Left colon (tissue), 2 donors: ENCODE measurements at regions not wholly inside any gene's neighbourhood (a gene's known extent, or its start where the extent isn't known, plus 50 kb on each side); places are given as distances from the start of the nearest gene placed in this dataset.
A peak's percentile ranks its signal among the peaks of the same experiment; 100 is the strongest.

ENCODE experiments used
- ATAC-seq: fragments of 200-7000 bp; cut with Tn5 transposase; one replicate; pipeline ENCODE4 v1.9.1; 2020; ENCODE audit warnings: mild to moderate bottlenecking, moderate library complexity
- DNase-seq, 2 donors: peaks; one replicate each; pipeline ENCODE4 v3.0.0-alpha.2; 2020
- intact Hi-C, 2 donors: fragments of 100-400 bp; cut with DNase I in 1 of 2; cut with micrococcal nuclease in 1 of 2; formaldehyde crosslinking; loops; one replicate each; pipeline versions ENCODE4 v1.11.2 to v1.14.0; 2022; cut with DNase I, micrococcal nuclease
- donor health status: DM: no; HTN: no; CAD: no.
- donor health status: DM: yes; HTN: yes; CAD: no.

DNA sequence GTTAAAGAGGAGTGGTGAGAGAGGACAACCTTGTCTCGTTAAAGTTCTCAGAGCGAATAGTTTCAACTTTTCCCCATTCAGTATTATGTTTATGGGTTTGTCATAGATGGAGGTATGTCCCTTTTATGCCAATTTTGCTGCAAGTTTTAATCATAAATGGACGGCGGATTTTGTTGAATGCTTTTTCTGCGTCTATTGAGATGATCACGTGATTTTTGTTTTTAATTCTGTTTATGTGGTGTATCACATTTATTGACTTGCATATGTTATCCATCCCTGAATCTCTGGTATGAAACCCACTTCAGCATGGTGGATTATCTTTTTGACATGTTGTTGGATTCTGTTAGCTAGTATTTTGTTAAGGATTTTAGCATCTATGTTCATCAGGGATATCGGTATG is 1123.8 kb upstream of the KLHL29 start:
- ATAC-seq (no peak), DNase-seq (no peak)
- intact Hi-C loops, result no loop called here

DNA sequence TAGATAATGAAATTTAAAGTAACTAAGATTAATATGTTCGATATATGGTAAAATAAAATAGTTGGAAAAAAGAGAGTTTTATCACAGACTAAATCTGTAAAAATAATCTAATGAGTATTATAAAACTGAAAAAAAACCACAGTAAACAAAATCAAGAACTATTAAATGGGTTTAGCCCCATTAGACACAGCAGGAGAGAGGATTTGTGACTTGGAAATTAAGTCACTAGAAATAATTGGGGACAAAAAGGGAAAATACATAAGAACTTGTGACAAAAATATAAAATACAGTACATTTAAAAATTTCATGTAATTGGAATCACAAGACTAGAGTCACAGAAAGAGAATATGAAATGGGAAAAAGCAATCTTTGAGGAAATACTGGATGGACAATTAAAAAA is 1114.6 kb upstream of the KLHL29 start:
- DNase-seq, result no peak
- intact Hi-C loops, result no loop called here
- no peak for ATAC-seq

DNA sequence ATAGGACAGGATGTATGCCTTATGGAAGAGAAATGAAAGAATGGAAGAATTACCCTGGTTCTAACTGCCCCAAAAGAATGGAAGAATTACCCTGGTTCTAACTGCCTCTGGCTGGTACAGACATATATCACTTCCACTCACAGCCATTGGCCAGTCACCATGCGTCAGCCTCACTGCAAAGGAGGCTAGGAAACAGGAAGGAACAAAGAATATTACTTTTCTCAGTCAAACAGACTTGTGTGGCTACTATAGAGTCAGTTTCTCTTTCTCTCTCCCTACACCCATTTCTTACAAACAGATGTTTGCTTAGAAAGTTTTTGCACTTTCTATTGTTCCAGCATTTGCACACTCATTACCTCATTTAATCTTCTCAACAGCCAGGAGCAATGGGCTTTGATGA is 1111.1 kb upstream of the KLHL29 start:
- no peak for ATAC-seq
- intact Hi-C loops, result no loop called here

DNA sequence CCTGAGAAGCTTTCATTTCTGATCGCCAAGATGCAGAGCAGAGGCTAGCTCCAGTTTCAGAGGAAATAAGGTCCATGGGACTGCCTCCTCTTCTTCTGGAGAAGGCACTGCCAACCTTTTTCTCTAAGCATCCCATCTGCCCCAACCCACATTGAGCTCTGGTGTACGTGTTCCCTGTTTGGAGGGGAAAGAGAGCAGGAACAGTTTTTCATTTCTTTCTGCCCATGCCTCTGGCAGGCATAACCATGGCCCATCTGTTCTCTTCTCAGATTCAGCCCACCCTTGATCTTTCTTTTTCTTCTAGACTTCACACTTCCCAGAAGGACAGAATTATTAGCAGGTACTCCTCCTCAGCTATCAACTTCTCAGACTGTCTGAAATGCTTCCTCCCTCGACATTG is 1110.3 kb upstream of the KLHL29 start:
- DNase-seq (no peak), ATAC-seq (no peak)
- intact Hi-C loops, result no loop called here

More for the DNA sequence above, 1111.1 kb upstream of the KLHL29 start:
- no peak for DNase-seq

DNA sequence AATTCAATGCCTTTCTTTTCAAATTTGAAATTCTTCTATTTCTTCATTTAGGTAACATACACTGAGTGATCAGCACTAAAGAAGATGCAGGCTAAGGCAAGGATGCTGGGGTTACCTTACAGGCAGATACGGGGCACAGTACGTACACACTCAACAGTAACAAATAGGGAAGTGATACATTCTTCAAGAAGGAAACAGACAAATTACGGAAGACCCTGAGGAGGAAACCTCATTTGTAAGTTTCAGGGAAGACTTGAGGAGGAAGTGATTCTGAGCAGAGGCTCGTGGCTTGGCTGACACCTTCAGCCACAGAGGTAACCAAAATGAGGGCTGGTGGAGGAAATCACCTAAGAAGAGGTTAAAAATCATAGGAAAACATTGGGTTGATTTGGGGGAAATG is 1108.3 kb upstream of the KLHL29 start:
- DNase-seq (no peak), ATAC-seq (no peak)
- intact Hi-C loops, result no loop called here

DNA sequence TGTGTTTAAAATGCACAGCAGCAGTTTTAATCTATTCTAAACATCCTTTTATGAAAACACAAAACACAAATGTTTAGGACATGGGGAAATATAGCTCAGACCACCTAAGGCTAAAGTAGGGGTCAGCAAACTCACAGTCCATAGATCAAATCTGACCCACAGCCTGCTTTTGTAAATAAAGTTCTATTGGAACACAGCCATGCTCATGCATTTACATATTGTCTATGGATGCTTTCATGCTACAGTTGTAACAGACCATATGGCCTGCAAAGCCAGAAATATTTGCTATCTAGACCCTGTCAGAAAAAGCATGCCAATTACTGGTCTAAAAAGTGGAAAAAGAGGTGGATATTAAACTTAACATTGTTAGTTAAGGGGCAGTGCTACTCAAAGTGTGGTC is 1105.4 kb upstream of the KLHL29 start:
- DNase-seq, result no peak
- no peak for ATAC-seq
- intact Hi-C loops, result no loop called here

DNA sequence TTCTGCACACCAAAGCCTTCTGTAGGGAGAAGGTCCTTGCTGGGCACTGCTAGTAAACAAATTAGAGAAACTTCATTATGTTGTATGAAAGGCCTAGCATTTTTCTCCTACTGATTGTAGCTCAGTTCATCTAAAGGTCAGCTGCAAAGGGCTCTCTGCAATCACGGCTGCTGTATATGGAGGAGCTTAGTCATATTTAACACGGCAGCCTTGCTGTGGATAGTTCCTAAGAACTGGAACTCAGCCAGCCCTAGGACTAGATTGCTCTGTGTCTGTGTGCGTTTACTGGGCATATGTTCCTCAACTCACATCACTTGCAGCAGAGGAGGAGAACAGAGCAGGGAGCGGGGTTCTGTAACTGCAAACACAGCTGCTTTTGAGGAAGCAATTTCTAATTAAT is 1103.9 kb upstream of the KLHL29 start:
- intact Hi-C loops, result no loop called here
- DNase-seq (no peak), ATAC-seq (no peak)

DNA sequence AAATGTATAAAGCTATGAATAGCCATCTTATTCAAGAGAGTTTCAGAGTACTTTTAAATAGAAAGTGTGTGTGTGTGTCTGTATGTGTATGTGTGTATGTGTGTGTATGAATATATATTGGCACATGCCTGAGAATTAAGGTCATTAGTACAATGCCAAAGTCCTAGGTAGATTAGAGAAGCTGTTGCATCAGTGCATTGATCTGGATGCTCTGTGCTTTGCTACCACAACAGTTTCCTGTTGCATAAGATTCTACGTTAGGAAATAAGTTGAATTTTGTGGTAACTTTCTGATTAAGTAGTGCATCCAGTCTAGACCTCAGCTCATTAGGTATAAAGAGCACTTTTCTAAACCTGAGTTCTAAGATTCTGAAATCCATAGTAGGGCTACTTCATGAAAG is 1102.8 kb upstream of the KLHL29 start:
- intact Hi-C loops, result no loop called here
- DNase-seq (no peak), ATAC-seq (no peak)

DNA sequence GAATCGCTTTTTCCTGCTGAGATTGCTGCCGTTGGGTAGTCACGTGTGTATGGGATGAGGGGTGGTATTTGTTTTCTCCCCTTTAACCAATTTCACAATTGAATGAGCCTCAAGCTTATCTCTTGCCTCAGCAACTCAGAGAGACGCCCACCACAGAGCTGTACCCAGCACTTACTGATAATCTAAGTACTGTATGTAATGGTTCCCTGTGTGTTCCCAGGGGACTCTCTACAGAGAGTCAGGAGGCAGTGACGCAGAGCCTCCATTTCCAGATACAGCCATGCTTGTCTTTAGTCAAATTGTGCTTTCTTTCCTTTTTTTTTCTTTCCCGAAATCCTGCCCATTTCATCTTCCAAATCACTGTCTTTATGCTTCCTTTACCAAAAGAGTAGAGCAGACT is 1102.1 kb upstream of the KLHL29 start:
- ATAC-seq (no peak), DNase-seq (no peak)
- intact Hi-C loops, result no loop called here

DNA sequence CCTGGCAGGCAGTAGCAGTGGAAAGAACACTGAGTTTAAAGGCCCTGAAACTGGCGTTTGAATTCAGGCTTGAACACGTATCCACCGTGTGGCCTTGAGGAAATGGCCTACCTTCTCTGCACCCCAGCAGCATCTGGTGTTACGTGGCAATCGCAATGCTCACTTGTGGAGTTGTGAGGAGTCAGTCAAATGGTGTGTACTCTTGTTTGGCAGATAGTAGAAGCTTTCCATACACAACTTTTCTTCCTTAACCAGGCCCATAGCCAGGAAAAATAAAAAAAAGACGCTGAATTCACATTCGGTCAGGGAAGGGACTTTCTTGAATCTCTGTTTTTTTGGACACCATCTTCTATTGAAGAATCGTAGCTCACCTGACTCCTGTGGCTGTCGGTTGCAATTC is 1101.5 kb upstream of the KLHL29 start:
- ATAC-seq, result no peak
- intact Hi-C loops, result no loop called here

DNA sequence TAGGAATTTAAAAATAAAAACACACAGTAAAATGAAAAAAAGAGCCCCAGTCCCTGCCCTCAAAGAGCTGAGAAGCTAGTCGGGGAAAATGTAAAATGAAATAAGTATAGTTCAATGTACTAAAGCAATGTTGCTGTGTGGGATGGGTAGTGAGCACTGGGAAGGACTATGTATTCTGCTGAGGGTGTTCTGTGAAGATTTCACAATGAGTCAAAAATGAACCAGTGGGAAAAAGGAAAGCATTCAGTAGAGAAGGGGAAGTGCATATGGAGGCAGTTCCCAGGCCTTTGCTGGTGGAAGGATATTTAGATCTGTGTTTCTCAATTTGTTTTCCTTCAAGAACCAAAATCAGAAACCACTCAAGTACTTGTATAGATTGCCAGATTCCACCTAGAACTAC is 1094.7 kb upstream of the KLHL29 start:
- ATAC-seq, result no peak
- no peak for DNase-seq
- intact Hi-C loops, result no loop called here

More for the DNA sequence above, 1101.5 kb upstream of the KLHL29 start:
- DNase-seq, result no peak

DNA sequence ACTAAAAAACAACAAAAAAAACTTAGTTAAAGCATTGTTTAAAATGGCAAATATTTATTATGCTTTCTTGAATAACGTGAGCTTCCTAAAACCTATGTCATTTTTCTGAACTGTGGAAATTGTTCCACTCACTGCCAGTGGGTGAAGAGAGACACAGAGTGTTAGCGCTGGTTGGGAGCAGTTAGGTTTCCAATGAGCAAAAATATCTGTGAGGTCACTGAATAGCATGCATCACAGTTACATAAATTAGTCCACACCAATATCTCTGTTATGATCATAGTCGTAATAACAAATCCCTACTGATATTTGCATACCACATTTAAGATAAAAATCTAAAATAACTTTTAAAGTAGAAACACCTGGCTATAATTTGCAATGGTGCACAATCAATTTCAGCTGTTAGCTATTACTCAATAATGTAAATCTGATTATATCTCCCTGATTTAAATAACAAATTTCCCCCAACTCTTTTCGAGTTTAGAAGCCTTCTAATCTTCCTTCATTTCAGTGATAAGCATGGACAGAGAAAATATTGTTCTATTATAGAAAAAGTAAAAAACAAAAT is 1094.0 kb upstream of the KLHL29 start:
- DNase-seq (no peak), ATAC-seq (no peak)
- intact Hi-C loops, result no loop called here

DNA sequence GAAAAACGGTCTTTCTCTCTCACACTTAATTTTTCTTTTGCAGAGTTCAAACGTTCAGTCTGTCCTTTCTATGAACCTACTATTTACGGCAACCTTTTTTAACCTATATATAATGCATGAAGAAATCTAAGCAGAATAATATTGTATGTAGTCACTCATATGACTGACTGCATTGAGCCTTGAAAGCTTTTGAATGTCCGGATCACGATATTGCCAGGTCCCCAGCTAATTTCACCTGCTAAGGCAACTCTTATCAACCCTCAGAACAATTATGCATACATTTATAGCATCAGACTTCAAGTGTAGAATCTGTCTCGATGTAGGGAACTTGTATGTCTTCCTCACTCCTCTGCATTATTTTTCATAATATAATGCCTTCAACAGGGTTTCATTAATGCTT is 1083.8 kb upstream of the KLHL29 start:
- ATAC-seq (no peak), DNase-seq (no peak)
- intact Hi-C loops, result no loop called here

DNA sequence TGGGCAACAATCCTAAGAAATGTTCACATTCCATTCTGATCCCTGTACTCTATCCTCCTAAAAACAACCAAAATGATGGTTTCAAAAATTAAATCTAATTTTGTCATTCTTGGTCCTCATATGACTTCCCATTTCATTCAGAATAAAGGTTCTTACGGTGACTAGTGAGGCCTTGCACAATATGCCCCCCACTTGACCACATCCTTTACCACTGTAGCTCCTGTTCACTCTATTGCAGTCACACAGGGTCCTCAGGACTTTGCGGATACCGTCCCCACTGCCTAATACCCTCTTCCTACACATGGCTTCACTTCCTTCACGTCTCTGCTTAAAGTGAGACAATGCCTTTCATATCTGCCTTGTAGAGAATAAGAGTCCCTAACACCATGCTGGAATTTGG is 1058.7 kb upstream of the KLHL29 start:
- ATAC-seq, result no peak
- intact Hi-C loops, result no loop called here
- no peak for DNase-seq

DNA sequence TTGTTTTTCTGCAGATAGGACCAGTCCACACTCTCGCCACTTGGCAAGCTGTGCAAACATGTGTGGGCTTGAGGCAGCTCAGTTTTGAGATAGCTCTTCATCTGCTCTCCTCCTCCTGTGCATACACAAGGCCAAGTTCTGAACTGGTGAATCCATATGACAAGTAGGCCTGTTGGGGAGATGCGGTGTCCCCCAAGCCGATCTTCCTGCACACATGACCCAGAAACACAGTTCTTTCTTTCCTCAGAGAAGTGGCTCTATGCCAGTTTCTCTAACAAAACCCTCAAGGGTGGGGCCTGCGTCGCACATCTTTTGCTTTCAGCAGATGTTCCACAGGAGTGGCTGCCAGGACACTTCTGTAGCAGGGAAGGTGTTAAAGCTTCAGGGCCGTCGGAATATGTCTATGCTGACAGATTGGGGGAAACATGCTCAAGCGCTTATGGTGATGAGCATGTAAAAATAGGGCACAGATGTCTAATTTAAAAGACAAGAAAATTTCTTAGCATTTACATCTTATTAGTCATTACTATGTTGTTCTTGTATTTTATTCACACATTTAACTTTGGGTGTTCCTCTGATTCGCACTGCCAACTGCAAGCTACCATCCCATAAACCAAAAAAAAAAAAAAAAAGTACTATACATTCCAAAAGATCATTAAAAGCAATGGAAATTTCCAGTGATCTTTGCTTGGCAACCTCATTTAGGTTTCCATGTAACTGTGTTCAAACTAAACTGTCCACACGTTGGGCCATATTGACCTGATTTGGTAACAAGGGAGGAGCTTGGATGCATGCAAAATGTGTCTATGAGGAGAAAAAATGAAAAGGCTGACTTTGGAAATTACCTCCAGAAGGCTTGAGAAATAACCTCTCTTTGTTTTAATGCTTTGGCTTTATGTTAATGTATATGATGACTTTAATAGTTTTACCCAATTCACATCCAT is 1055.5 kb upstream of the KLHL29 start:
- intact Hi-C loops, result no loop called here
- ATAC-seq (no peak), DNase-seq (no peak)

DNA sequence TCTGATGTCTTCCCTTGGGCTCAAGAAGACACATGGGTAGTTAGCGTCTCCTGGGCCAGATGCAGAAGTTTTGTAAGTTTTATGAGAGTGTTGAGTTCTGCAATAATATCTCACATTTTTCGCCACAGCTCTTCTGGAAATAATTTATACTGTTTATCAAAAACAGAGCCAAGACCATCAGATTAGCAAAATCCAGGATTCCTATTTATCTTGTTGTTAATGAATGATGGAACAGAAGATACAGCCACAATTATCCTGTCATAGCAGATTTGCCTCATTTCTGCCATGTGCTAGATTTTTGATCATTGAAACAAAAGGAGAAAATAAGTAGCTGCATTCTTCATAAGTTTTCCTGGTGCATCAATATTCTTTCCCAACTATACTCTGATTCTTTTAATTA is 1048.6 kb upstream of the KLHL29 start:
- DNase-seq, result no peak
- no peak for ATAC-seq
- intact Hi-C loops, result no loop called here

DNA sequence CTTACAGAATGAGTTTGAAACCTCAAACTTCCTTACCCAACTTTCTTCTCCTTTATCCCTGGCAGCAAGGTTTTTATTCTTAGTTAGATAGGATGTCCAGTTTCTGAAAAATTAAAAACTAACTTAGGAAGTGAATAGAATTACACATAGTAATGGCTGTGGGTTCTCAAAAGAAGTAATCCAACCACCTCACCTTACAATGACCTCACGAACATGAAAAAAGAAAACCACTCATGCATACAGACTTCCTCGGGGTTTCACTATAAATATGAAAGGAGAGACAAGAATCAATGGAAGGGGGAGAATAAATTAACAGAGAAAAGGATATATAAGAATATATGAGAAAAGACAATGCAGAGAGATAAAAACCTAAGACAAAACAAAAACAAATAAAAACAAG is 1044.3 kb upstream of the KLHL29 start:
- DNase-seq, result no peak

DNA sequence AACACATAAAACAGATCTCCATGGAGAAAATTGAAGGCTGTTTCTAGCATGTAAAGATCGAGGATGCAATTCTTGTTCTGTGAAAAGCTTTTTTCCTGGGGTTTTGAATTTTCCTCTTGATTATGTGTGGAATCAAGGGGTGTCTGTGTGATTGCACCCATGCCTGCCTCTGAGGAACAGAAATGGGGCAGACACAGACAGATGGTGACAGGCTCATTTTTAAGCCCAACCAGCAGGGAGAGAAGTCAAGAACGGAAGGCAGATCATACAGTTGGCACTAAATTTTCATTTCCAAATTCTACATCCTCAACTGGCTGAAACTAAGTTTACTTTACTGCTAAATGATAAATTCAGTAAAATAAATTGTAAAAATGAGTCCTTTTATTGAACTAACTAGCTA is 1037.7 kb upstream of the KLHL29 start:
- DNase-seq, result no peak
- no peak for ATAC-seq
- intact Hi-C loops, result no loop called here

More for the DNA sequence above, 1044.3 kb upstream of the KLHL29 start:
- ATAC-seq, result no peak
- intact Hi-C loops, result no loop called here

DNA sequence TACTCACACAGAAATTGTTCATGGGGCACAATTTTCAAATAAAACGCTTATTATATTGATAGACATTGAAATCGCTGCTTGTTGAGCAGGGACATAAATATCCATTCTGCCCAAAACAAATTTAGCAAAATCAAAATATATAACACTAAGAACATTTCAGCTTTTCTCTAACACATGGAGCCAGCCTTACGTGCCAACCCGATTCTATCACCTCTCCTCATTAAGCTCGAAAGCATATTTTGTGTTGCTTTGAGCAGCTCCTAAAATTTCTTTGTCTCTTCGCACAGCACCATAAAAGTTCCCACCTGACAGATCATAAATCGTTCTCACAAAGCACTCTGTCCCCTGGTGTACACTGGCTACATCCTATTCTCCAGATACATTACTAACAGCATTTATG is 1034.4 kb upstream of the KLHL29 start:
- ATAC-seq, result no peak
- no peak for DNase-seq
- intact Hi-C loops, result no loop called here

DNA sequence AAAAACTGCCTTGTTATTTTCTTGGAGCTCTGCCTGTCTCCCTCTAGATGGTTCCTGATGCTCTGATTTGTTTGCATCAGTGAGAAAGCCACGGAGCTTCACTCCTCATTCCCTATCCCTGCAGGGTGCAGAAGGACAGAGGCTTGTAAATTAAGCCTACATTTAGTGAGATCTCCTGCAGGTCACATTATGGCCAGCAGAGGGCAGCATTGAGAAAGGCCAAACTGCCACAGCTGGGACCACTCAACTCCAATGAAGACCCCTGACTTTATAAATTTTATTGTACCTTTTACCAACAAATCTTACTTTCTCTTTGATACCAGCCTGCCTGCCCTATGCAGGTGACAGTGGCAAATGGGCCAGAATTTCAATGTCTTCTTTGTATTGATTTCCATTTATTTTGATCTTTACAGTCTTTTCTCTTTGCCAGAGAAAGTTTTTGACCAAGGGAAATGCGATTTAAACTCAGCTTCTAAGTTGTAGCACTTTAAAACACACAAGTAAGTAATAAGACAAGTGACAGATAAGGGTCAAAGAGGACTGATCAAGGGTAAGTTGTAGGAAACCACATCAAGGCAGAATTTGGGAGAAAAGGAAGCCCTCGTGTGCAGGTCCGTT is 1029.1 kb upstream of the KLHL29 start:
- intact Hi-C loops, result no loop called here
- DNase-seq (peak; percentile 24 to 58), ATAC-seq (no peak)
